ENCODE measurements at regions not wholly inside any gene's neighbourhood (a gene's known extent, or its start where the extent isn't known, plus 50 kb on each side); places are given as distances from the start of the nearest gene placed in this dataset. TPM values are rescaled to one million over a fixed set of nuclear protein-coding genes. Genes with fewer than 3 reads are reported as not detected.

Small RNAs in the stretch of these regions (small RNA-seq; reads per million reads assigned to genes)
- gene AC113367.2 (ENCODE audit: low replicate concordance) (not detected), gene RNU7-53P (ENCODE audit: low replicate concordance) (not detected)

Measured in GM23338 (cell line).